ENCODE measurements at regions not wholly inside any gene's neighbourhood (a gene's known extent, or its start where the extent isn't known, plus 50 kb on each side); places are given as distances from the start of the nearest gene placed in this dataset.

- TF ChIP-seq CTCF (IDR thresholded peaks at IDR 0.05) (no peak), POLR2A (IDR thresholded peaks at IDR 0.05) (no peak)
Measured at GRCh38 chrX:9308426-9308825, 156.4 kb upstream of the TBL1X start.

All from adrenal gland (tissue), 5 donors.